ENCODE measurements at regions not wholly inside any gene's neighbourhood (a gene's known extent, or its start where the extent isn't known, plus 50 kb on each side); places are given as distances from the start of the nearest gene placed in this dataset.

DNA sequence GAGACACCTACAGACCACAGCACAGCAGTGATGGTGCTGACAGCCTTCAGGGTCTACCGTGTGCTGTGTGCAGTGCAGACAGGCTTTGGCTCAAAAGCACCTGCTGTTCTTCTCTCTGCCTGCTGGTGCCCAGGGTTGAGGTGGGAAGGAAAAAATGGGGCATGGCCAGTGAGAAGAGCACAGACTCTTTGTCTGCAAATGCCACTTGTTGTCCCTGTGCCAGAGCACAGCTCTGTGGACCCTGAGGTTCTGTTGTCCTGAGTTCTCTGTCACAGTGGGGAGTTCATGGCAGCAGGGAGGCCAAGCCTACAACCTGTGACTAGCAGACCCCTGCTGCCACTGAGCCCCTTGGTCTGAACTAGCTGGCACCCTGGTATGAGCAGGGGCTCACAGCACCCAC lies 376.7 kb downstream of the GLRX3 start:
- no peak for TF ChIP-seq POLR2A (IDR thresholded peaks at IDR 0.05)
- TF ChIP-seq, protein P1, sequence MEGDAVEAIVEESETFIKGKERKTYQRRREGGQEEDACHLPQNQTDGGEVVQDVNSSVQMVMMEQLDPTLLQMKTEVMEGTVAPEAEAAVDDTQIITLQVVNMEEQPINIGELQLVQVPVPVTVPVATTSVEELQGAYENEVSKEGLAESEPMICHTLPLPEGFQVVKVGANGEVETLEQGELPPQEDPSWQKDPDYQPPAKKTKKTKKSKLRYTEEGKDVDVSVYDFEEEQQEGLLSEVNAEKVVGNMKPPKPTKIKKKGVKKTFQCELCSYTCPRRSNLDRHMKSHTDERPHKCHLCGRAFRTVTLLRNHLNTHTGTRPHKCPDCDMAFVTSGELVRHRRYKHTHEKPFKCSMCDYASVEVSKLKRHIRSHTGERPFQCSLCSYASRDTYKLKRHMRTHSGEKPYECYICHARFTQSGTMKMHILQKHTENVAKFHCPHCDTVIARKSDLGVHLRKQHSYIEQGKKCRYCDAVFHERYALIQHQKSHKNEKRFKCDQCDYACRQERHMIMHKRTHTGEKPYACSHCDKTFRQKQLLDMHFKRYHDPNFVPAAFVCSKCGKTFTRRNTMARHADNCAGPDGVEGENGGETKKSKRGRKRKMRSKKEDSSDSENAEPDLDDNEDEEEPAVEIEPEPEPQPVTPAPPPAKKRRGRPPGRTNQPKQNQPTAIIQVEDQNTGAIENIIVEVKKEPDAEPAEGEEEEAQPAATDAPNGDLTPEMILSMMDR (IDR thresholded peaks at IDR 0.05) = no peak

All from ovary (tissue), 3 donors.